H1 (cell line): ENCODE measurements at regions not wholly inside any gene's neighbourhood (a gene's known extent, or its start where the extent isn't known, plus 50 kb on each side); places are given as distances from the start of the nearest gene placed in this dataset.

Experiments
- BCL11A ChIP-seq, 2 experiments: IDR thresholded peaks; one replicate each; pipeline ENCODE4 v1.6.1; 2011; ENCODE audit warnings: low read depth in 2 of 2, low read length in 2 of 2, mild to moderate bottlenecking in 2 of 2
- CBX8 ChIP-seq: fragments of 300-800, 300-1000 bp; sonication (generic); IDR thresholded peaks from 2 replicates; pipeline ENCODE4 v1.7.1; 2016; ENCODE audit warnings: low read depth, low read length, borderline replicate concordance
- CEBPB ChIP-seq: IDR thresholded peaks from 2 replicates; pipeline ENCODE4 v1.6.1; 2012; ENCODE audit warnings: low read depth, low read length
- EZH2 ChIP-seq: fragments of 200-600 bp; sonication (generic); IDR thresholded peaks from 2 replicates; pipeline ENCODE4 v1.7.1; 2012; ENCODE audit warnings: low read depth, mild to moderate bottlenecking, moderate library complexity, low read length, inconsistent platforms; ENCODE audit not compliant: severe bottlenecking
- HDAC6 ChIP-seq: IDR thresholded peaks from one replicate; pipeline ENCODE4 v1.7.1; 2012; ENCODE audit warnings: low read depth, mild to moderate bottlenecking, inconsistent platforms, low read length, moderate library complexity
- JUN ChIP-seq: IDR thresholded peaks from 2 replicates; pipeline ENCODE4 v1.6.1; 2011; ENCODE audit warnings: low read depth, mild to moderate bottlenecking, improper control_type of control experiment, low read length

DNA sequence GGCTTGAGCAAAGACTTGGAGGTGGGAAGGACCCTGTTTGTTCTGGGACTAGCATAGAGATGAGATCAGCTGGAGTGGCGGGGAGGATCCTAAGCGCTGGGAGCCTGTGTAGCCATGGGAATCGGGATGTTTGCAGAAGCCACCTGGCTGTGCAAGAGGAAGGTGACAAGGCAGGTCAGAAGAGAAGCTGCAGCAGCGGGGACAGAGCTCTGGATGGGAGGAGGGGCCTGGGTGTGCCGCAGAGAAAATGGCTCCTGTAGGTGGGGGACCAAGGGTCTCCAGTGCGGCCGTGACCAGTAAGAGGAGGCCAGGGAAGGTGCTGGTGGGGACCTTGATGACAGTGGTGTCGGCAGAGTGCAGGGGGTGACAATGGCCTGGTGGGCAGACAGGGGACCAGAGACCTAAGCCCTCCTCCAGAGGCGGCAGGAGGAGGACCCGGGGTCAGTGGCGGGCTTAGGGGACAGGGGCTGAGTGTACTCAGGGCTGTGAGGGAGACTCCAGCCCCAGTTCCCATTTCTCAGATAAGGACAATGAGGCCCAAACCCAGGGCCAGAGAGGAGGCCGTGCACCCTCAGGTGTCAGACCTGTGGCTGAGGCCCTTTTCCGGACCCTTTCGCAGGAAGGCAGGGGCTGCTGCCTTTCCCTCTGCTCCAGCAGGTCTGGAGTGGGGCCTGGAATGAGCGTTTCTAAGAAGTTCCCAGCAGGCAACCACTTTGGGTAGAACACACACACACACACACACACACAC is 206.6 kb upstream of the RTL1 start (continued):
- TF ChIP-seq CBX8: no peak
- no peak for TF ChIP-seq EZH2
- no peak for TF ChIP-seq BCL11A (IDR thresholded peaks at IDR 0.05; ENCODE audit: low read depth in 2 of 2, low read length in 2 of 2)
- TF ChIP-seq CEBPB: no peak
- TF ChIP-seq JUN: no peak
- TF ChIP-seq HDAC6: no peak
